Testis (tissue), 2 donors: ENCODE measurements at regions not wholly inside any gene's neighbourhood (a gene's known extent, or its start where the extent isn't known, plus 50 kb on each side); places are given as distances from the start of the nearest gene placed in this dataset.

Source experiments
- POLR2A ChIP-seq: fragments of 450-650 bp; IDR thresholded peaks from one replicate; pipeline ENCODE4 v1.6.1; 2017; ENCODE audit warnings: antibody characterized with exemption, mild to moderate bottlenecking, moderate library complexity
- TF ChIP-seq, protein P1 (sequence below), 3 experiments: fragments of 450-650 bp in 2 of 3; fragments of 200-600 bp in 1 of 3; sonication (generic) in 1 of 3; IDR thresholded peaks; one replicate each; pipeline ENCODE4 v1.5.1; 2016 to 2019; ENCODE audit warnings: antibody characterized with exemption in 3 of 3, mild to moderate bottlenecking in 2 of 3, moderate library complexity in 1 of 3

DNA sequence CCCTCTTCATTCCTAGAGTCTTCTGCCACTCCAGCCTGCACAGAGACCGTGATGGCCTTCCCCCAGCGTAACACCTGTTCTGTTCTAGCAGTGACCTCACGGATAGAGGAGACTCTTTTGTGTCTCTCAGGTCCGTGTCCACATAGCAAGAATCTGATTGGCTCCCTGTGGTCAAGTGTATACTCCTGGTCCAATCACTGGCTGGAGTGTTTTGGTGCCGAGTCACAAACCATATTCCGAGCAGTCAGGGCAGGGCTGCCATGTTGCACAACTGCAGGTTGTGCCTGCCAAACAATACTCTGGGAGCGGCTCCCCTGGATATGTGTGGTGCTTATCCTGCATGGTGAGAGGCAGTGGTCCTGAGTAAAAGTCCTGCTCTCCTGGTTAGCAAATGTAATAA, 402.4 kb downstream of the KCNRG start:
- TF ChIP-seq, protein P1, sequence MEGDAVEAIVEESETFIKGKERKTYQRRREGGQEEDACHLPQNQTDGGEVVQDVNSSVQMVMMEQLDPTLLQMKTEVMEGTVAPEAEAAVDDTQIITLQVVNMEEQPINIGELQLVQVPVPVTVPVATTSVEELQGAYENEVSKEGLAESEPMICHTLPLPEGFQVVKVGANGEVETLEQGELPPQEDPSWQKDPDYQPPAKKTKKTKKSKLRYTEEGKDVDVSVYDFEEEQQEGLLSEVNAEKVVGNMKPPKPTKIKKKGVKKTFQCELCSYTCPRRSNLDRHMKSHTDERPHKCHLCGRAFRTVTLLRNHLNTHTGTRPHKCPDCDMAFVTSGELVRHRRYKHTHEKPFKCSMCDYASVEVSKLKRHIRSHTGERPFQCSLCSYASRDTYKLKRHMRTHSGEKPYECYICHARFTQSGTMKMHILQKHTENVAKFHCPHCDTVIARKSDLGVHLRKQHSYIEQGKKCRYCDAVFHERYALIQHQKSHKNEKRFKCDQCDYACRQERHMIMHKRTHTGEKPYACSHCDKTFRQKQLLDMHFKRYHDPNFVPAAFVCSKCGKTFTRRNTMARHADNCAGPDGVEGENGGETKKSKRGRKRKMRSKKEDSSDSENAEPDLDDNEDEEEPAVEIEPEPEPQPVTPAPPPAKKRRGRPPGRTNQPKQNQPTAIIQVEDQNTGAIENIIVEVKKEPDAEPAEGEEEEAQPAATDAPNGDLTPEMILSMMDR (IDR thresholded peaks at IDR 0.05): no peak
- TF ChIP-seq POLR2A: no peak
